ENCODE measurements at regions not wholly inside any gene's neighbourhood (a gene's known extent, or its start where the extent isn't known, plus 50 kb on each side); places are given as distances from the start of the nearest gene placed in this dataset.

DNA sequence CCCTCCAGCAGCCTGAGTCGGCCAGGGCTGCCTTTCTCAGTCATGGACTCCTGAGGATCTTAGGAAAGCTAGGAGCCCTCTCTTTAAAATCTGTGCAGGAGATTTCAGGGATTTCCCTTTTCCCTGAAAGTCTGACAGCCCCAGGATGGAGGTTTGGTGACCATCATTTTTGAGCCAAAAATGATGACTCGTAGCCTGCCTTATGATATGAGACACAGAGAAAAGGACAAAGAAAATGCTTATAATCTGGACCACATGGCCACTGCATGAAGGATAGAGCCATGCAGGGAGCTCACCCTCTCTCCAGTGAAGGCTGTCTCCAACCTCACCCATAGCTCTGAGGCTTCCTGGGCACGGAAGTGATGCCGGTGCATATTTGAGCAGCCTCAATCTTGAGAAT lies 106.6 kb upstream of the CHST15 start:
- no peak for DNase-seq
- peaks cover 4% of the 10 kb centered on the region for H3K27me3 Mint-ChIP-seq (ENCODE audit: low read depth)
- TF ChIP-seq CTCF (conservative IDR thresholded peaks at IDR 0.05): no peak
- no peak overlapping the region for H3K18ac ChIP-seq (ENCODE audit: insufficient read length, low read depth, low read length)
- no CpG with 5 or more reads among the region's 4 CpGs for WGBS (ENCODE audit: extremely low coverage, insufficient read length, low lambda C conversion rate)
- no peak overlapping the region for H2BK20ac ChIP-seq (ENCODE audit: low read depth, low read length, poor library complexity, severe bottlenecking)
- no peak overlapping the region for H3K4ac ChIP-seq (ENCODE audit: low read depth, low read length)
- H4K91ac ChIP-seq (ENCODE audit: insufficient read length, low read depth, low read length): no peak overlapping the region
- H3K23me2 ChIP-seq (ENCODE audit: insufficient read length, low read depth, low read length, poor library complexity, severe bottlenecking): no peaks in the 10 kb centered on the region
- H3K36me3 Mint-ChIP-seq (ENCODE audit: insufficient read depth in 1 of 3, low read depth in 3 of 3): no peaks in the 10 kb centered on the region; a peak in 1 of 7 replicates
- H4K20me1 ChIP-seq (ENCODE audit: control insufficient read depth, insufficient read depth, insufficient read length): no peaks in the 10 kb centered on the region
- peaks cover 0 to 8% of the 10 kb centered on the region in 2 experiments; a peak in 1 of 4 replicates for H3K4me1 Mint-ChIP-seq
- no peak overlapping the region for H3K9ac ChIP-seq (ENCODE audit: extremely low read depth, insufficient read length, low read length)
- no peak overlapping the region for H3K23ac ChIP-seq (ENCODE audit: insufficient read length, low read depth, low read length)
- 0 out of 7 replicates have a peak overlapping the region, but pooled peaks of 1 of the 3 experiments have one; percentile 34 for H3K27ac Mint-ChIP-seq
- H3K79me1 ChIP-seq (ENCODE audit: insufficient read depth, low read depth, low read length, poor library complexity, severe bottlenecking): no peaks in the 10 kb centered on the region
- no peak overlapping the region for H2BK12ac ChIP-seq (ENCODE audit: insufficient read length, low read depth, low read length)
- H3K56ac ChIP-seq (ENCODE audit: insufficient read length, low read depth, low read length): no peak overlapping the region
- H3K27me3 ChIP-seq (ENCODE audit: insufficient read depth, low read length): no peaks in the 10 kb centered on the region
- H2AK5ac ChIP-seq (ENCODE audit: insufficient read length, low read length): no peak overlapping the region
- no peak overlapping the region for H3K4me2 ChIP-seq (ENCODE audit: insufficient read depth, insufficient read length, low read length)
- no peaks in the 10 kb centered on the region for H3K79me2 ChIP-seq (ENCODE audit: insufficient read depth, low read length)
- no peak overlapping the region for H3T11ph ChIP-seq (ENCODE audit: low read length)
- no peak overlapping the region for H4K5ac ChIP-seq (ENCODE audit: insufficient read length, low read depth, low read length)
- H3K4me1 ChIP-seq (ENCODE audit: insufficient read depth, low read length): no peaks in the 10 kb centered on the region
- H3K9me3 ChIP-seq (ENCODE audit: control insufficient read depth, low read depth, low read length): no peaks in the 10 kb centered on the region
- no peak overlapping the region for H4K8ac ChIP-seq (replicated peaks; ENCODE audit: insufficient read length, low read depth, low read length)
- no peak overlapping the region for H2BK5ac ChIP-seq (ENCODE audit: insufficient read length, low read length)
- H3K4me3 Mint-ChIP-seq: no peak overlapping the region
- no peak overlapping the region for H2BK15ac ChIP-seq (ENCODE audit: low read depth, low read length)
- H3K14ac ChIP-seq (ENCODE audit: insufficient read depth, low read length): no peak overlapping the region
- no peaks in the 10 kb centered on the region; a peak in 2 of 5 replicates for H3K9me3 Mint-ChIP-seq
- H3K27ac ChIP-seq (ENCODE audit: insufficient read length, low read depth, low read length): no peak overlapping the region
- H2BK120ac ChIP-seq (ENCODE audit: low read depth, low read length, poor library complexity, severe bottlenecking): no peak overlapping the region
- no peak overlapping the region for H2AFZ ChIP-seq (ENCODE audit: low read length)
